Mesothelial cell of epicardium (in vitro differentiated cells): ENCODE measurements at regions not wholly inside any gene's neighbourhood (a gene's known extent, or its start where the extent isn't known, plus 50 kb on each side); places are given as distances from the start of the nearest gene placed in this dataset.

Experiments
- DNase-seq, 2 experiments: peaks; one replicate each; pipeline ENCODE4 v3.0.0; 2021; ENCODE audit warnings: low spot score in 2 of 2; ENCODE audit not compliant: unreplicated experiment in 2 of 2
- H3K27ac Mint-ChIP-seq: 2 replicates; pipeline ENCODE4 v1.8.0; 2021; ENCODE audit warnings: mixed read lengths
- H3K27me3 Mint-ChIP-seq: 2 replicates; pipeline ENCODE4 v1.8.0; 2021; ENCODE audit warnings: low read depth, mixed read lengths
- H3K36me3 Mint-ChIP-seq: 2 replicates; pipeline ENCODE4 v1.8.0; 2021; ENCODE audit warnings: mixed read lengths
- H3K4me1 Mint-ChIP-seq: 2 replicates; pipeline ENCODE4 v1.8.0; 2021; ENCODE audit warnings: mixed read lengths
- H3K4me3 Mint-ChIP-seq: 2 replicates; pipeline ENCODE4 v1.8.0; 2021; ENCODE audit warnings: mild to moderate bottlenecking, moderate library complexity, mixed read lengths
- H3K9me3 Mint-ChIP-seq: 2 replicates; pipeline ENCODE4 v1.8.0; 2021; ENCODE audit warnings: mixed read lengths
- CTCF ChIP-seq: fragments of 200-600 bp; sonication (generic); IDR thresholded peaks from one replicate; pipeline ENCODE4 v1.5.0; 2021; ENCODE audit warnings: antibody characterized with exemption; ENCODE audit not compliant: unreplicated experiment

- no peak for DNase-seq
These were observed 102.6 kb upstream of the LYZL1 start for GRCh38 chr10:29186221-29186620.

GRCh38 chr10:29189256-29189655, 99.6 kb upstream of the LYZL1 start:
- DNase-seq = no peak
- peaks cover 8% of the 10 kb centered on the region for H3K9me3 Mint-ChIP-seq
- no peak overlapping the region for H3K27ac Mint-ChIP-seq
- no peak overlapping the region for H3K4me3 Mint-ChIP-seq
- peaks cover 8% of the 10 kb centered on the region for H3K36me3 Mint-ChIP-seq
- no peak for TF ChIP-seq CTCF
- H3K27me3 Mint-ChIP-seq = no peaks in the 10 kb centered on the region
- H3K4me1 Mint-ChIP-seq = peaks cover 26% of the 10 kb centered on the region

More at GRCh38 chr10:29186221-29186620, 102.6 kb upstream of the LYZL1 start:
- Mint-ChIP-seq H3K4me1 (peaks cover 49% of the 10 kb centered on the region), H3K9me3 (peaks cover 8% of the 10 kb centered on the region), H3K36me3 (peaks cover 8% of the 10 kb centered on the region), H3K27me3 (no peaks in the 10 kb centered on the region), H3K4me3 (no peak overlapping the region), H3K27ac (peak overlapping the region; percentile 75)
- TF ChIP-seq CTCF = no peak

- no peak overlapping the region for H3K27ac Mint-ChIP-seq
- peaks cover 14% of the 10 kb centered on the region for H3K9me3 Mint-ChIP-seq
- TF ChIP-seq CTCF = no peak
- H3K4me1 Mint-ChIP-seq = peaks cover 3% of the 10 kb centered on the region
- DNase-seq = no peak
- H3K27me3 Mint-ChIP-seq = no peaks in the 10 kb centered on the region
- H3K36me3 Mint-ChIP-seq = peaks cover 8% of the 10 kb centered on the region
- H3K4me3 Mint-ChIP-seq = no peak overlapping the region
These were observed 97.2 kb upstream of the LYZL1 start for GRCh38 chr10:29191674-29192073.

- Mint-ChIP-seq H3K36me3 (no peaks in the 10 kb centered on the region), H3K27ac (peak overlapping the region; percentile 40), H3K27me3 (no peaks in the 10 kb centered on the region), H3K4me3 (no peak overlapping the region), H3K9me3 (peaks cover 7% of the 10 kb centered on the region), H3K4me1 (peaks cover 51% of the 10 kb centered on the region)
- no peak for TF ChIP-seq CTCF
- no peak for DNase-seq
These were observed 89.5 kb upstream of the LYZL1 start for GRCh38 chr10:29199339-29199738.

GRCh38 chr10:29199941-29200679, 88.8 kb upstream of the LYZL1 start:
- Mint-ChIP-seq H3K36me3 (no peaks in the 10 kb centered on the region), H3K4me1 (peaks cover 58% of the 10 kb centered on the region), H3K27ac (peak overlapping the region; percentile 83), H3K4me3 (no peak overlapping the region), H3K27me3 (no peaks in the 10 kb centered on the region), H3K9me3 (peaks cover 2% of the 10 kb centered on the region)
- TF ChIP-seq CTCF = no peak
- DNase-seq = no peak
